Uterus (tissue), 2 donors: ENCODE measurements at regions not wholly inside any gene's neighbourhood (a gene's known extent, or its start where the extent isn't known, plus 50 kb on each side); places are given as distances from the start of the nearest gene placed in this dataset.
"Not testable (repeated sequence)": the region's sequence is repeated elsewhere in the genome, so short reads cannot be mapped to it uniquely, and the experiment has no call there.

ENCODE experiments used
- CTCF ChIP-seq, 4 experiments: fragments of 200-600 bp in 2 of 4; fragments of 450-650 bp in 2 of 4; sonication (generic) in 2 of 4; IDR thresholded peaks; one replicate each; pipeline ENCODE4 v1.5.1; 2016 to 2019; ENCODE audit warnings: antibody characterized with exemption in 4 of 4, mild to moderate bottlenecking in 2 of 4, moderate library complexity in 1 of 4
- POLR2A ChIP-seq, 2 donors: fragments of 450-650 bp; IDR thresholded peaks; one replicate each; pipeline ENCODE4 v1.6.1; 2016; ENCODE audit warnings: antibody characterized with exemption in 2 of 2, mild to moderate bottlenecking in 1 of 2, moderate library complexity in 1 of 2

- not testable (repeated sequence) for TF ChIP-seq POLR2A, CTCF (IDR thresholded peaks at IDR 0.05)
Observed at GRCh38 chr5:29126462-29126861, 2067.0 kb upstream of the CDH6 start.
